ENCODE measurements at regions not wholly inside any gene's neighbourhood (a gene's known extent, or its start where the extent isn't known, plus 50 kb on each side); places are given as distances from the start of the nearest gene placed in this dataset.

GRCh38 chr2:38432820-38433606, 55.9 kb upstream of the ATL2 start:
- TF ChIP-seq CTCF (IDR thresholded peaks at IDR 0.05; ENCODE audit: insufficient read depth, low read length, poor library complexity, severe bottlenecking) (no peak), EZH2phosphoT487 (conservative IDR thresholded peaks at IDR 0.05; ENCODE audit: low read length) (no peak)

Data from SU-DHL-6 (cell line).